IPS-15b (cell line): ENCODE measurements at regions not wholly inside any gene's neighbourhood (a gene's known extent, or its start where the extent isn't known, plus 50 kb on each side); places are given as distances from the start of the nearest gene placed in this dataset.

Experiments used
- H3K27me3 ChIP-seq: one replicate; pipeline ENCODE4 v1.6.1; 2013; ENCODE audit warnings: low read length; ENCODE audit not compliant: control insufficient read depth, insufficient read depth
- H3K36me3 ChIP-seq: one replicate; pipeline ENCODE4 v1.6.1; 2013; ENCODE audit warnings: low read length; ENCODE audit not compliant: control insufficient read depth, insufficient read depth
- H3K4me1 ChIP-seq: one replicate; pipeline ENCODE4 v1.6.1; 2013; ENCODE audit warnings: mild to moderate bottlenecking, low read length; ENCODE audit not compliant: control insufficient read depth, insufficient read depth
- H3K4me3 ChIP-seq: one replicate; pipeline ENCODE4 v1.5.1; 2013; ENCODE audit warnings: low read depth, low read length
- H3K9ac ChIP-seq: one replicate; pipeline ENCODE4 v1.6.1; 2013; ENCODE audit warnings: low read depth, mild to moderate bottlenecking, low read length
- H3K9me3 ChIP-seq: one replicate; pipeline ENCODE4 v1.6.1; 2013; ENCODE audit warnings: mild to moderate bottlenecking, low read length; ENCODE audit not compliant: control insufficient read depth, insufficient read depth

DNA sequence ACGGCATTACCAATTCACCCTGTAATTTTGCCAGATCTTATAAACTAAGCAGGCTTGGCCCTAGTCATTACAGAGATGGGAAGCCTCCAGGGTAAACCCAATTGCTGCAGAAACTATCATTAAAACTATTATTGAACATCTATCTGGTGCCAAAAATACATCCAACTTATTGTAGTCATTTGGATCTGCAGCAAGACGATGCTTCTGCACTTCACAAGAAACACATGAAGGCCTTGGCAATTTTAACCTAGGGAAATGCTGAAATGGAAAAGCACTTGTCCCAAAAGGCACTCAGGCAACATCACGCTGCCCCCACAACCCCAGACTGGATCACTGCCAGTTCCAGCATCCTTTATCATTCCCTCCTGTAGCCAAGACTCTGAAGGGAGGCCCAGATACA is 85.3 kb upstream of the ACVR2A start:
- Histone ChIP-seq H3K9me3 (no peaks in the 10 kb centered on the region), H3K27me3 (peaks cover 7% of the 10 kb centered on the region), H3K4me1 (peaks cover 5% of the 10 kb centered on the region), H3K36me3 (no peaks in the 10 kb centered on the region), H3K4me3 (no peak overlapping the region), H3K9ac (no peak overlapping the region)

DNA sequence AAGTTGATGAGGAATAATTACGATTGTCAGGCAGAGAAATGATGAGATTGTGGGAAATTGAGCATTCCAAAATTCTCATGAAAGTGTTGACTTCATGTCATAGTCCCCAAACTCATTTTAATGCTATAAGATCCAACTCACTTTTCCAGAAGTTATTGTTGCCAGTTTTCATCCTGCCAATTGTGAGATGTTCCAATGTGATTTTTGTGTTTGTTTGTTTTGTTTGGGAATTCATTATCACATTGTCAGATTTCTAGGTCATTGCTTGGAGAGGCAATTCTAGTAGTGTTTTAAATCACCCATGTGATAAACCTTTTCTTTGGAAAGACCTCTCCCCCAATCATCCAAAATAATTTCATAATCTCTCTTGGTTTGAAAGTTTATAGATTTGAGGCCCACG is 86.0 kb upstream of the ACVR2A start:
- no peak overlapping the region for H3K4me3 ChIP-seq
- peaks cover 9% of the 10 kb centered on the region for H3K27me3 ChIP-seq
- no peaks in the 10 kb centered on the region for H3K36me3 ChIP-seq
- H3K4me1 ChIP-seq: peaks cover 5% of the 10 kb centered on the region
- H3K9ac ChIP-seq: no peak overlapping the region
- H3K9me3 ChIP-seq: no peaks in the 10 kb centered on the region

DNA sequence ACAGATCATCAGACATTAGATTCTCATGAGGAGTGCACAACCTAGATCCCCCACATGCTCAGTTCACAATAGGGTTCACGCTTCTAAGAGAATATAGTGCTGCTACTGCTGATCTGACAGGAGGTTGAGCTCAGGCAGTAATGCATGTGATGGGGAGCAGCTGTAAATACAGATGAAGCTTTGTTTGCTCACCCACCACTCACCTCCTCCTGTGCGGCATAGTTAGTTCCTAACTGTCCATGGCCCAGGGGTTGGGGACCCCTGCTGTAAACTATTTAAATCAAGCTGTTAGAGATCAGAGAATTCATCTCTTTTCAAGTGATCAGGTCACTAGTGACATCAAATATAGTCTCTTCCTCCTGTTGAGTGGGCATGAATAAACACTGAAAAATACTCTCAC is 88.8 kb upstream of the ACVR2A start:
- Histone ChIP-seq H3K9me3 (no peaks in the 10 kb centered on the region), H3K9ac (no peak overlapping the region), H3K4me3 (no peak overlapping the region), H3K36me3 (no peaks in the 10 kb centered on the region), H3K4me1 (peaks cover 5% of the 10 kb centered on the region), H3K27me3 (peaks cover 9% of the 10 kb centered on the region)

DNA sequence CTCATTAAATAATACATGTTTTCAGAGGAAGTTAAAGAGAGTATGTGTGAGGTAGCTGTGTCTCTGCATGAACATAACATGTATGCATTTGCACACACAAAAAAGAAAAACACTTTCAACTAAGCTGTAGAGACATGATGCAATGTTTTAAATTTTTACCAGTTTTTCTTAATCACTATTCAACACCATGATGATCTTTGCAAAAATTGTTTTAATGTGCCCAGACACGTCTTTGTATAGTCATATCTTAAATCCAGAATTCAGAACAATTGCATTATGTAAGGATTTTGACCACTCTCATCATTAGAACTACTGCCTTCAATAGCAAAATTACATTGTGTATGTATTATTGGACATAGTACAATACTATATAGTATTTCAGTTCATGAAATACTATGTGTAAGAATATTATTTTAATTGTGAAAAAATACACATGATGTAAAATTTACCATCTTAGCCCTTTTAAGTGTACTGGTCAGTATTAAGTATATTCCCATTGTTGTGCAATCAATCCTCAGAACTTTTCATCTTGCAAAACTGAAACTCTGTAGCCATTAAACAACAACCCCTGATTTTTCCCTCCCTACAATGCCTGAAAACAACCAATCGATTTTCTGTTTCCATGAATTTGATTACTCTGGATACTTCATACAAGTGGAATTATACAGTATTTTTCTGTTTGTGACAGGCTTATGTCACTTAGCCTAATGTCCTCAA is 104.5 kb upstream of the ACVR2A start:
- Histone ChIP-seq H3K27me3 (peaks cover 9% of the 10 kb centered on the region), H3K36me3 (no peaks in the 10 kb centered on the region), H3K4me3 (no peak overlapping the region), H3K9me3 (no peaks in the 10 kb centered on the region), H3K9ac (no peak overlapping the region), H3K4me1 (no peaks in the 10 kb centered on the region)

DNA sequence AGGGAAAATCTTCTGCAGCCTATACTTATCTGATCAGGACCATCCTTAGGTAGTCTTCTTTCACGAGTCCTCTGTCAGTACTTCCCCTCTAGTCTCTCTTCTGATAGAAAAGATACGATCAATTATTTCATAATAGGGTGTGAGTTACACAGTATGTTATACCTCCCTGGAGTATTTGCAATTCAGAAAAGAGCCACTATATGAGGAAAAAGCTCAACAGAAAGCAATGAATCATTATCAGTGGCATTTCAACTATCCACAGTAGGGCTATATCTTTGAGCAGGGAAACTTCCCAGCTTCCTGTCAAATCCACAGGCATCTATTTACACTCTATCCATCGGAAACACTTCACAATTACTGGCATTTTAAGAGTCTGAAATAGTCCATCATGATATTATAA is 105.3 kb upstream of the ACVR2A start:
- H3K4me1 ChIP-seq: no peaks in the 10 kb centered on the region
- no peak overlapping the region for H3K4me3 ChIP-seq
- no peaks in the 10 kb centered on the region for H3K9me3 ChIP-seq
- H3K27me3 ChIP-seq: peaks cover 9% of the 10 kb centered on the region
- H3K9ac ChIP-seq: no peak overlapping the region
- no peaks in the 10 kb centered on the region for H3K36me3 ChIP-seq

DNA sequence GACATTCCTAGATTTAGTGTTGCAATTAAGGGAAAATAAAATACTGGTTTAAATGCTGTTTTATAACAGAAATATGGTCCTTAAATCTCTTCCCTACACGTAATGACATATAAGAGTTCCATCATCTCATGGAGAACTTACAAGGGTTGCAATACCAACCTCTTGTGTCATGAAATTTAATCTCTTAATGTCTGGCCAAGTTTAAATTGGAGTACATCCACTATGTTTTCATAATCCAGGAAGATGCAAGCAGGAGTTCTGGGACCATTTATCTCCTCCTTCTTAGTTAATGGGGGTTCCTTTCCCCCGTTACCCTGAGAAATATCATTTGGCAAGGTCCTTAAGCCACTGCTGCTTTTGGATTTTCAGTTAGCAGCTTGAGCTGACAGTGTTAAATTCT is 126.0 kb upstream of the ACVR2A start:
- no peaks in the 10 kb centered on the region for H3K27me3 ChIP-seq
- H3K4me3 ChIP-seq: no peak overlapping the region
- H3K36me3 ChIP-seq: no peaks in the 10 kb centered on the region

DNA sequence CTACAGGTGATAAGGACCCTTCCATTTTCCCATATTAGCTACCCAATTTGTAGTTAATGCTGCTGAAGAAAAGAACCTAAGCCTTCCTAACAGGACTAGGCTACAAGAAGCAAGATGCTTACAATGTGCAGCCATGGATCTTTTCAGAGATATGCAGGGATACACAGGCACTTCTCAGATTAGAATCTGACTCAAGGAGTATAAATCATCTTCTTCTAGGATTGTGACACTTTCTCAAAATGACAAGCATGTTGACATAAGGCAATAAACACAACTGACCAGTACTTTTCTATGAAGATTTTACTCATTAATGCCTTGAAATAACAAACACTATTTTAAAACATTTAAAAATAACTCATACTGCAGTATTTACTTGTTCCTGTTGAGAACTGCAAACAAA is 127.9 kb upstream of the ACVR2A start:
- Histone ChIP-seq H3K4me3 (no peak overlapping the region), H3K9me3 (no peaks in the 10 kb centered on the region), H3K9ac (no peak overlapping the region), H3K4me1 (no peaks in the 10 kb centered on the region), H3K27me3 (no peaks in the 10 kb centered on the region), H3K36me3 (no peaks in the 10 kb centered on the region)

More for the DNA sequence above, 126.0 kb upstream of the ACVR2A start:
- Histone ChIP-seq H3K9ac (no peak overlapping the region), H3K9me3 (no peaks in the 10 kb centered on the region), H3K4me1 (peaks cover 6% of the 10 kb centered on the region)

DNA sequence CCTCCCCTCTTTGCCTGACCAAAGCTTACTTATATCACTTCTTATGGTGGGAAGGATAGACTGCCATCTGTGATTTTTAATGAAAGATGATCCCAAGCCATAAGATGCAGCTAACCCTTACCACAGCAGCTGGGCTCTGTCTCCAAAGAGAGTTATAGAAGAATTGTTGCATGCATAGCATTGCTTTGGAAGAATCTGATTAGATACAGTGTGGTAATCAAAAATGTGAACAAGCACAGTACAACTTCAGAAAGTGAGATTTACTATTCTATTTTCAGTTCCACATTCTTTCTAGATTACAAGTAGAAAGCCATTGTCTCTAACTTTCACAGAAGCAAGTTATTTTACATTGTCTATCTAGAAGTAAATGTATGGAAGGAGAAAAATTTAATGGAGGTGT is 129.0 kb upstream of the ACVR2A start:
- Histone ChIP-seq H3K4me1 (no peaks in the 10 kb centered on the region), H3K4me3 (no peak overlapping the region), H3K9ac (no peak overlapping the region), H3K36me3 (no peaks in the 10 kb centered on the region), H3K9me3 (no peaks in the 10 kb centered on the region), H3K27me3 (no peaks in the 10 kb centered on the region)

DNA sequence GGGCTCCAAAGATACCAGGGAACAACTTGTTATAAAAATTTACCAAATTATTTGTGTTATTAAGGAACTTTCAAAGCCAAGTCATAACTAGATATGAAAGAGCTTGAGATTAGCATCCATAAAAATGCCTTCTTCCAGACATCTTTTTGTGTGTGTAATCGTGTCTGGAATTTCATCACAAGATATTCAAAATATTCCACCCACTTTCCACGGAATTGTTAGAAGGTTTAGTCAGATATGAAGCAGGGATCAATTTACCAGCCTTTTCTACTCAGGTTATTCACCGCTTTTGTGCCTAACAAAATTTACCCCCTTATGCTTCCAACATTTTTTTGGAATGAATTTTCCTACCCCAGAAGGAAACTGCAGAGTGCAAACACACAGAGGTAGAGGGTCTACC is 130.2 kb upstream of the ACVR2A start:
- no peaks in the 10 kb centered on the region for H3K36me3 ChIP-seq
- no peaks in the 10 kb centered on the region for H3K27me3 ChIP-seq
- H3K4me1 ChIP-seq: no peaks in the 10 kb centered on the region
- H3K9ac ChIP-seq: no peak overlapping the region
- H3K9me3 ChIP-seq: no peaks in the 10 kb centered on the region
- no peak overlapping the region for H3K4me3 ChIP-seq

DNA sequence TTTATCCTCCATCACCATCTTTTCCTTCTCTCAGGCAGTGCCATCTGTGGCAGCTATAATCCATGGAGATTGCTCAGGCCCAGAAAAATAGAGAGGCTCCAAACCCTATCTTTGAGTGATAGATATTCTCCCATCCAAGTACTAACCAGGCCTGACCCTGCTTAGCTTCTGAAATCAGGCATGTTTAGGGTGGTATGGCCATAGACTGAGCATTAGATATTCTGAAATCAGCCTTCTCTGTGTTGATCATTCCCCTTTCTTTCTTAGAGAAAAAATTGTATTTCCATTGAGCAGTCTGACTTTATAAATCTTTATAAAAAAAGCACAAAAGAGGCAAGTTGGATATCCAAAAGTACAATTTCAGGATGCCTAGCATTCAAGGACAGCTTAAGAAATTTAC is 131.5 kb upstream of the ACVR2A start:
- no peaks in the 10 kb centered on the region for H3K4me1 ChIP-seq
- no peaks in the 10 kb centered on the region for H3K27me3 ChIP-seq
- no peak overlapping the region for H3K4me3 ChIP-seq
- no peaks in the 10 kb centered on the region for H3K36me3 ChIP-seq
- no peaks in the 10 kb centered on the region for H3K9me3 ChIP-seq
- H3K9ac ChIP-seq: no peak overlapping the region

DNA sequence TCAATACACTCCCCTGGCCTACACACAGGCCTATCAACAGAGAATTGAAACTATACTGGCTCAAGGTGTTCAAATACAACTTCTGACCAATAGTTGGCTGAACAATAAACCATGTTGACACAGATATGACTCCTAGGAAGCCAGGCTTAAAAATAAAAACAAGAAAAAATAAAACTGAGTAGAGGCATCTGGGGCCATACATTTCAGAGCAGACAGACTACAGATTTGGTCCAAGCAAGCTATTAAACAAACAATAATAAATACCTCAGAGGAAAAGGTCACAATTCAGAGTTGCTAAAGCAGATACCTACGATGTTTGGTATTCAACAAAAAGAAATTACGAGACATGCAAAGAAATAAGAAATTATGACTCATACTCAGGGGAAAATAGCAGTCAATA is 132.8 kb upstream of the ACVR2A start:
- Histone ChIP-seq H3K27me3 (no peaks in the 10 kb centered on the region), H3K9ac (no peak overlapping the region), H3K9me3 (no peaks in the 10 kb centered on the region), H3K4me1 (no peaks in the 10 kb centered on the region), H3K4me3 (no peak overlapping the region), H3K36me3 (no peaks in the 10 kb centered on the region)

DNA sequence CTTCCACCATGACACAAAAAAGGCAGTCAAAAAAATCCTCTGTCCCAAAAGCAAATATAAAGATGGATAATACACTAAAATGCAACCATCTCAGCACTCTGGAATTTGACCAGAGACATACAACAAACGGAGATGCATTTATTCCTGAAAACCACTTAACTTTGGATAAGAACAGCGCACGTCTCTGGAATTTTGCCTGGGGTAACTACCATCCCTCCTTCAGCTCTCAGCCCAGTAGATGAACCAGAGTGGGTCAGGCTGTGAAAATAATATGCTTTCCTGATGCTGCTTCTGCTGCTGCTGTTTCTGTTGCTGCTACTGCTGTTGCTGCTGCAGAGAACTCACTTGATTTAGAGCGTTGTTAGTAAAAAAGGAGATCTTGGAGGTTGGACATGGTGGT is 133.8 kb upstream of the ACVR2A start:
- no peak overlapping the region for H3K4me3 ChIP-seq
- H3K9ac ChIP-seq: no peak overlapping the region
- H3K4me1 ChIP-seq: no peaks in the 10 kb centered on the region
- H3K9me3 ChIP-seq: no peaks in the 10 kb centered on the region
- H3K27me3 ChIP-seq: no peaks in the 10 kb centered on the region
- no peaks in the 10 kb centered on the region for H3K36me3 ChIP-seq
